Central memory CD8-positive, alpha-beta T cell (primary cell): ENCODE measurements at regions not wholly inside any gene's neighbourhood (a gene's known extent, or its start where the extent isn't known, plus 50 kb on each side); places are given as distances from the start of the nearest gene placed in this dataset.
"Not testable (repeated sequence)": the region's sequence is repeated elsewhere in the genome, so short reads cannot be mapped to it uniquely, and the experiment has no call there.

ENCODE experiments used
- ATAC-seq: fragments of 150-1000 bp; cut with Tn5 transposase; replicated peaks from 2 replicates; pipeline ENCODE4 v1.10.0; 2022; ENCODE audit warnings: mild to moderate bottlenecking, moderate FRiP score, moderate number of reproducible peaks; ENCODE audit not compliant: poor library complexity, severe bottlenecking; ENCODE audit errors: extremely low read depth
- DNase-seq, 2 donors: peaks; one replicate each; pipeline ENCODE4 v3.0.0; 2021; ENCODE audit warnings: low spot score in 2 of 2
- H3K27ac Mint-ChIP-seq: one replicate; pipeline ENCODE4 v1.8.0; 2022; ENCODE audit warnings: low read depth, mild to moderate bottlenecking, moderate library complexity, mixed read lengths
- H3K27me3 Mint-ChIP-seq: one replicate; pipeline ENCODE4 v1.8.0; 2022; ENCODE audit warnings: mixed read lengths
- H3K36me3 Mint-ChIP-seq: one replicate; pipeline ENCODE4 v1.8.0; 2022; ENCODE audit warnings: mild to moderate bottlenecking, moderate library complexity, mixed read lengths; ENCODE audit not compliant: insufficient read depth
- H3K4me1 Mint-ChIP-seq: one replicate; pipeline ENCODE4 v1.8.0; 2022; ENCODE audit warnings: mixed read lengths
- H3K4me3 Mint-ChIP-seq: one replicate; pipeline ENCODE4 v1.8.0; 2022; ENCODE audit warnings: mild to moderate bottlenecking, moderate library complexity, mixed read lengths
- H3K9me3 Mint-ChIP-seq: one replicate; pipeline ENCODE4 v1.8.0; 2022; ENCODE audit warnings: mixed read lengths

DNA sequence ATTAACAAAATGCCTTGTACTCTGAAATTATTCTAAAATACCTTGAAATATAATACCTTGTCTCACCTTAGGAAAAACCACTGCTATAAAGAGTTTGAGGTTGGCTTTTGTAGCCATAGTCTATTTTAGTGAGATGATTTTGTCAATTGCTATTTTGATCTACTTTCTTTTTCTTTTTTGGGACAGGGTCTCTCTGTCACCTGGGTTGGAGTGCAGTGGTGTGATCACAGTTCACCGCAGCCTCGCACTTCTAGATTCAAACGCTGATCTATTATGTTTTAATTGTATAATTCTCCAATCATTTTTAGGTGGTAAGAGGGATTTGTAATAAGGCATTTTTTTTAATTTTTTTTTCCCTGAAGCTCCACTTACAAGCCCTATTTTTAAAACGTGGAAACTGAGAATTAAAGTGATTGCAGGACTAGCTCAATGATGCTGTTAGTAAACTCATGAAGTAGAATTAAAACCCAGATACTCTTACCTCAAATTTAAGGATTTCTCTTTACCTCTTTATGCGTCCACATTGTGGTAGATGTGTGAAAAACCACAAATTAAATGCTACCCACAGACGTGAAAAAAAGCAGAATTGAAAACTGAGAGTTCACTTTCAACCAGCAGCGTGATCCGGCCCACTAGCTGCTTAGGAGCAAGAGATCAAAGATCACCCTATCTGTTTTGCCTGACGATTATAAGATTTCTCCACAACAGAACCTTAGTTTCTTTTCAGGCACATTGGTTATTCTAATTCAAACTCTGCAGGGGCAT lies 384.2 kb downstream of the CGGBP1 start:
- ATAC-seq (no peak), DNase-seq (no peak)
- no peaks in the 10 kb centered on the region for H3K27me3 Mint-ChIP-seq
- H3K27ac Mint-ChIP-seq, result no peak overlapping the region
- no peaks in the 10 kb centered on the region for H3K4me1 Mint-ChIP-seq
- H3K4me3 Mint-ChIP-seq, result no peak overlapping the region
- peaks cover 5% of the 10 kb centered on the region for H3K9me3 Mint-ChIP-seq
- no peaks in the 10 kb centered on the region for H3K36me3 Mint-ChIP-seq

DNA sequence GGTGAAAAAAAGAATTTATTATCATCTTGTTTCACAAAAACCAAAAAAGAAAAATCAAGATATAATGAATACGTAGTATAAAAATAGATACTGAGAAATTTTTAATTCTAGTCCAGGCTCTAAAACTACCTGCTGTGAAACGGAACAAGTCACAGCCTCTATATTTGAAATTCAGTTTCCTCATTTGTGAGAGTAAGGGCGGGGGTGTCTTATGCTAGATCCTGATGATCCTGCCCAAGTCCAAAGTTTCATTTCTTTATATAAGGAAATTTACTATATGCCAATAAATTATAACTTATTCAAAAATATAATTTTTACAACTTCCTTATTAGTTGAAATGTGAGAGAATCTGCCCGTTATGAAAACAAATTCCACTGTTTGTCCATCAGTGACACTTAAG lies 385.7 kb downstream of the CGGBP1 start:
- no peaks in the 10 kb centered on the region for H3K27me3 Mint-ChIP-seq
- H3K4me1 Mint-ChIP-seq, result no peaks in the 10 kb centered on the region
- ATAC-seq, result no peak
- no peak for DNase-seq
- H3K9me3 Mint-ChIP-seq, result peaks cover 5% of the 10 kb centered on the region
- H3K36me3 Mint-ChIP-seq, result no peaks in the 10 kb centered on the region
- H3K4me3 Mint-ChIP-seq, result no peak overlapping the region
- H3K27ac Mint-ChIP-seq, result no peak overlapping the region

DNA sequence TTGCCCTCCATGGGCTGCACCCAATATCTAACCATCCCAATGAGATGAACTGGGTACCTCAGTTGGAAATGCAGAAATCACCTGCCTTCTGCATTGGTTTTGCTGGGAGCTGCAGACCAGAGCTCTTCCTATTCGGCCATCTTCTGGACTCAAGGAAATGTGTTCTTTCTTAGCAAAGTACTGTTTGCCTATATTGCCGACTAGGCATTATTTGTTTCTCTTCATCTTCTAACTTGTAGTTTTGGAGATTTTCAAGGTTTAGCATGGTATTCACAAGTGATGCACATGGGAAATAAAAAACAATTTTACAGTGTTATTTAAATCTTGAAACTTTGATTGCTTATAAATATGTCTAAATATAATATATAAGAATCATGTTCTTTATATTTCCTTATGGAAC lies 377.8 kb upstream of the POU1F1 start:
- H3K4me3 Mint-ChIP-seq, result no peak overlapping the region
- H3K4me1 Mint-ChIP-seq, result no peaks in the 10 kb centered on the region
- no peak overlapping the region for H3K27ac Mint-ChIP-seq
- no peaks in the 10 kb centered on the region for H3K27me3 Mint-ChIP-seq
- H3K36me3 Mint-ChIP-seq, result peaks cover 1% of the 10 kb centered on the region
- DNase-seq (no peak), ATAC-seq (no peak)
- H3K9me3 Mint-ChIP-seq, result peaks cover under 1% of the 10 kb centered on the region

DNA sequence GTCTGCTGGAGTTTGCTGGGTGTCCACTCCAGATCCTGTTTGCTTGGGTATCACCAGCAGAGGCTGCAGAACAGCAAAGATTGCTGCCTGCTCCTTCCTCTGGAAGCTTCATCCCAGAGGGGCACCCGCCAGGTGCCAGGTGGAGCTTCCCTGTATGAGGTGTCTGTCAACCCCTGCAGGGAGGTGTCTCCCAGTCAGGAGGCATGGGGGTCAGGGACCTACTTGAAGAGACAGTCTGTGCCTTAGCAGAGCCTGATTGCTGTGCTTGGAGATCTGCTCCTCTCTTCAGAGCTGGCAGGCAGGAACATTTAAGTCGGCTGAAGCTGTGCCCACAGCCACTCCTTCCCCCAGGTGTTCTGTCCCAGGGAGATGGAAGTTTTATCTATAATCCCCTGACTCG lies 376.8 kb upstream of the POU1F1 start:
- DNase-seq, H3K27ac Mint-ChIP-seq, ATAC-seq, H3K4me1 Mint-ChIP-seq, H3K27me3 Mint-ChIP-seq, H3K36me3 Mint-ChIP-seq, H3K4me3 Mint-ChIP-seq, H3K9me3 Mint-ChIP-seq: not testable (repeated sequence)

DNA sequence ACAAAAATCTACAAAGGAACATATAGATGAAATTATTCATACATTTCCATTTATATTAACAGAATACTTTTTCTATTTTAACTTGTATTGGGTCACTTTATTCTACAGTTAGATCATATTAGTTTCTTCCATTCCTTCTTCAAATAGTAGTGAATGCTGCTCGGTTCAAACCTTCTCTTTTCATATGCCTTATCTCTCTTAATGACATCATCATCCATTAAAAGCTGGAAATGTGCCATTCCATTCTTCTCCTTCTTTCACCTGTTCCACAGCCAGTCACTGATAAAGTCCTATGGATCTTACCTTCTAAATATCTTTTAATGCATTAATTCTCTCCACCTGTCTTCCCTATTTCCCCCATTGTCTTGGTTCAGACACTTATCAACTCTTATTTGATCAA lies 358.0 kb upstream of the POU1F1 start:
- Mint-ChIP-seq H3K4me3 (no peak overlapping the region), H3K36me3 (no peaks in the 10 kb centered on the region), H3K27me3 (no peaks in the 10 kb centered on the region), H3K9me3 (peaks cover 16% of the 10 kb centered on the region), H3K27ac (no peak overlapping the region), H3K4me1 (no peaks in the 10 kb centered on the region)
- DNase-seq (no peak), ATAC-seq (no peak)

DNA sequence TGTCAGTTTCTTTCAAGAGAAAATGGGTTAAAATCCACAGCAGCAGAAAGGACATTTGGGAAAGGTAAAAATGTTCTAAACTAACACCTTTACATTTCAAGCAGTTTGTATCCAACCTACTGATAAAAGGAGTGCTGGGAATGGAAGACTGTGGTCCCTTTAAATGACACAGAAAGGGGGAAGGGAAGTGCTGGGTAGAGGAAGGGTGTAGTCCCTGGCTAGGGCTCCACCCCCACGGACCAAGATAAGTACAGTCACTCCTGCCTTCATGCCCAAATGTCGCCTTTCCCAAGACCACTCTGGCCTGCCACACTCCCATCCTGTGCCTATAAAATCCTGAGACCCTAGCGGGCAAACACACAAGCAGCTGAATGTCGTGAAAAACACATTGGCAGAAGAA lies 350.9 kb upstream of the POU1F1 start:
- H3K4me1 Mint-ChIP-seq, result no peaks in the 10 kb centered on the region
- no peak for DNase-seq
- no peak overlapping the region for H3K27ac Mint-ChIP-seq
- ATAC-seq, result no peak
- H3K36me3 Mint-ChIP-seq, result no peaks in the 10 kb centered on the region
- no peak overlapping the region for H3K4me3 Mint-ChIP-seq
- H3K9me3 Mint-ChIP-seq, result peaks cover 13% of the 10 kb centered on the region
- H3K27me3 Mint-ChIP-seq, result no peaks in the 10 kb centered on the region

DNA sequence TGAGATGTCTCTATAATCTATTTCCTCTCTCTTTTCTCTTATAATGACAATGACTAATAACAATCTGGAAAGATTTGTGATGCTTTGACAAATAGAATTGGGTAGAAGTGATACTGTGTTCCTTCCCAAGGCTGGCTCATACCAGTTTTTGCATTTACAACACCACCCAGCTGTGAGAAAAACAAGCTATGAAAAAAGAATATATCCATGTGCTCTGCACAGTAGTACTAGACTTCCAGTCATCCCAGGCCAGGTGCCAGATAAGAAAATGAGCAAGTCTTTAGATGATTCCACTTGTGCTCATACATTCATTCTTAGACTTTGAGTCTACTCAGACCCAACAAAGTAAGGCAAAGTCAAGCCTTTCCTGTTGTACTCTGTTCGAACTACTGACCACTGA lies 350.2 kb upstream of the POU1F1 start:
- Mint-ChIP-seq H3K4me3 (no peak overlapping the region), H3K27me3 (no peaks in the 10 kb centered on the region), H3K27ac (no peak overlapping the region), H3K9me3 (peaks cover 12% of the 10 kb centered on the region), H3K4me1 (no peaks in the 10 kb centered on the region), H3K36me3 (no peaks in the 10 kb centered on the region)
- DNase-seq (no peak), ATAC-seq (no peak)

DNA sequence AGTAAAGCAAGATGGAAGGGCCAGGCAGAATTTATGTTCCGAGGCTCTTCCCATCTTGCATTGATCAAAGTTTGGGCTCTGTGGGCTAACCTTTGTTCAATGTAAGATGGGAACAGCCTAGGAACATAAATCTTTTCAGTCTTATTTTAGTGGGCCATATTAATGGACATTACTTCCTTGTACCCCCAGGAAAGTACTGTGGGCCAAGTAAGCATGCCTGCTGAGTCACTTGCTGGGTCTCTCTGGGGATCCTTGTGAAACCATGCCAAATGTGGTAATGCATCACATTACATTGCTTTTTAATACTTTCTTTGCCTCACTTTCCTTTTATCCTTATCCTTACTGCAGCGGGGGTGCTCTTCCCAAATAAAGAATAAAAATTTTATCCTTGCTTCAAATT lies 349.5 kb upstream of the POU1F1 start:
- H3K4me1 Mint-ChIP-seq, result no peaks in the 10 kb centered on the region
- H3K4me3 Mint-ChIP-seq, result no peak overlapping the region
- no peaks in the 10 kb centered on the region for H3K36me3 Mint-ChIP-seq
- no peak for ATAC-seq
- no peaks in the 10 kb centered on the region for H3K27me3 Mint-ChIP-seq
- DNase-seq, result no peak
- peaks cover 6% of the 10 kb centered on the region for H3K9me3 Mint-ChIP-seq
- H3K27ac Mint-ChIP-seq, result no peak overlapping the region

DNA sequence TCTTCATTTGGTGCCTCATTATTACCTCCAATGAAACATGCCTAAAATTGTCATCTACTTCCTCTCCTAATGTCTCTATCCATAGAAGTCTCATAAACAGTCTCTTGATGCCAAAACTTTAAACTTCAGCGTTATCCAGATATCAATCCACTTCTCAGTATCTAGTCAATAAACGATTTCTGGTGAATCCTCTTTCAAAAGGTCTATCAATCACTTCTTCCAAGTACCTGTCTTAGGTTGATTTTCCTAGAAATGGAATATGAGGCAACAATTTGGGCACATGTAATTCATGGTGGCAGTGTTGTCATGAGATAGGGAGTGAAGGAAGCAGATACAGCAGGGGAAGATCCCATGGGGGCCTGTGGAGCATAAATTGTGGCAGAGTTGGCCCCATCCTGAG lies 348.5 kb upstream of the POU1F1 start:
- H3K9me3 Mint-ChIP-seq, result peaks cover 6% of the 10 kb centered on the region
- no peak overlapping the region for H3K27ac Mint-ChIP-seq
- no peaks in the 10 kb centered on the region for H3K36me3 Mint-ChIP-seq
- no peaks in the 10 kb centered on the region for H3K4me1 Mint-ChIP-seq
- H3K27me3 Mint-ChIP-seq, result no peaks in the 10 kb centered on the region
- no peak for ATAC-seq
- no peak overlapping the region for H3K4me3 Mint-ChIP-seq
- no peak for DNase-seq

DNA sequence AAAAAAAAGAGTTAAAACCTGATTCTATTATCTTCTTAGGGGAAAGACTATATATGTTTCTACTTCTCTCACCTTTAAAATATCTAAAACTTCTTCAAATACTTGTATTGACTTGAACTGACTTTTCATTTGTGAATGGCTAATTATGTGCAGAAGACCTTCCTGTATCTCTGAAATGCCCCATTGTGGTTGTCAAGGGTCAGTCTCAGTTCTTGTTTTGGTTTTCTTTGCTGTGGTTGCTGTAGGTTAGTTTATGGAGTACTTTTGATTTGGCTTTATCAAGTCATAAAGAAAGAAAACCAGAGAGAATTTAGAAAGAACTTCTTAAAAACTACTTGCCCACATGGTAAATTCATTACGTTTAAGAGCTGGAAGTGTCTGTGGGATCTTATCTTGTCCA lies 345.3 kb upstream of the POU1F1 start:
- Mint-ChIP-seq H3K4me3 (no peak overlapping the region), H3K27ac (no peak overlapping the region), H3K4me1 (no peaks in the 10 kb centered on the region), H3K27me3 (no peaks in the 10 kb centered on the region), H3K36me3 (no peaks in the 10 kb centered on the region), H3K9me3 (no peaks in the 10 kb centered on the region)
- ATAC-seq (no peak), DNase-seq (no peak)

DNA sequence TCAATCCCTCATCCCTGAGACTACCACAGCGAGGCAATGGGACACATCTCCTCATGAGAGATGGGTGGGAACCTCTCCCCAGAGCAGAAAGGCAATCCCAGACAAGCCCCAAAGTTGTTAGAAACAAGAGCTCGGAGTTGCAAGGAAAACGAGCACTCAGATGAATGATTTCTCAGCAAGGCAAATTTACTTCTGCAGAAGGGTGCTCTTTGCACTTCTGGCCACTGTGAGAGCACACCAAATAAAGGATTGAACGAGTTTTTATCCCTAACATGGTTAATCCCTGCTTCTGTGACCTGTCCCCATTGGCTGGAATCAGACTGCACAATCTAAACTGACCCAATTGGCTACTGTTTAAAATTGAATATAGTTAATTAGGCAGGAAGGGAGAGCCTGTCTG lies 339.1 kb upstream of the POU1F1 start:
- no peaks in the 10 kb centered on the region for H3K36me3 Mint-ChIP-seq
- no peak overlapping the region for H3K27ac Mint-ChIP-seq
- no peaks in the 10 kb centered on the region for H3K27me3 Mint-ChIP-seq
- DNase-seq (no peak), ATAC-seq (no peak)
- H3K9me3 Mint-ChIP-seq, result peaks cover 15% of the 10 kb centered on the region
- H3K4me1 Mint-ChIP-seq, result no peaks in the 10 kb centered on the region
- H3K4me3 Mint-ChIP-seq, result no peak overlapping the region

DNA sequence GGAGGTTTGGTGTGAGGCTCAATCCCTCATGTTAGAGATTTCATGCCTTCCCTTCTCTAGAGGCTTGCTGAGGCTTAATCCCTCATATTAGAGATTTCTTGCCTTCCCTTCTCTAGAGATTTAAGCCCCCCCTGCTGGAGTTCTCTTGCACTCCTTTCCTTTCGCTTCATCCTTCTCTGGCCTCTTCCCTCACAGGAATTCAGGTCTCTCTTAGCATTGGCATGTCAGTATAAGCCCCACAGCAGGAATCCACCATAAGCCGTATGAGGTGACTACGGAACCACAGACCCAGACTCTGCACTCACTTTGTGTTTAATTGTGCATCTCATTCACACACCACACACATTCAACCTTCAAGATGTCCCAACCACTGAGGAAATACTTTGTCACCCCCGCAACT lies 338.6 kb upstream of the POU1F1 start:
- Mint-ChIP-seq H3K36me3 (no peaks in the 10 kb centered on the region), H3K4me1 (no peaks in the 10 kb centered on the region), H3K27ac (no peak overlapping the region), H3K4me3 (no peak overlapping the region), H3K27me3 (no peaks in the 10 kb centered on the region), H3K9me3 (peaks cover 15% of the 10 kb centered on the region)
- no peak for ATAC-seq
- DNase-seq, result no peak

DNA sequence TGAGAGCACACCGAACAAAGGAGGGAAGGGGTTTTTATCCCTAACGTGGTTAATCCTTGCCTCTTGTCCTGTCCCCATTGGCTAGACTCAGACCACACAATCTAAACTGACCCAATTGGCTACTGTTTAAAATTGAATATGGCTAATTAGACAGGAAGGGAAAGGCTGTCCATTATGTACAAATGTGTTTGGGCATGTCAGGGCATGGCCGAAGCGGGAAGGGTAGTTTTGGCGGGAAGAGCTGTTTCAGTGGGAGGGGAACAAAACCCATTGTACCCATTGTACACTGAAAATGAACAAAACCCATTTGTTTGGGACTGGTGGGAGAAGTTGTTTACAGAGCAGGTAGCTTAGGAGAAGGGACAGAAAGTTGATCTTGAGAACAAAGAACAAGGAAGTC lies 330.9 kb upstream of the POU1F1 start:
- H3K27me3 Mint-ChIP-seq, result no peaks in the 10 kb centered on the region
- no peaks in the 10 kb centered on the region for H3K36me3 Mint-ChIP-seq
- no peak for DNase-seq
- no peaks in the 10 kb centered on the region for H3K4me1 Mint-ChIP-seq
- no peak overlapping the region for H3K27ac Mint-ChIP-seq
- H3K9me3 Mint-ChIP-seq, result peaks cover 11% of the 10 kb centered on the region
- no peak for ATAC-seq
- H3K4me3 Mint-ChIP-seq, result no peak overlapping the region

DNA sequence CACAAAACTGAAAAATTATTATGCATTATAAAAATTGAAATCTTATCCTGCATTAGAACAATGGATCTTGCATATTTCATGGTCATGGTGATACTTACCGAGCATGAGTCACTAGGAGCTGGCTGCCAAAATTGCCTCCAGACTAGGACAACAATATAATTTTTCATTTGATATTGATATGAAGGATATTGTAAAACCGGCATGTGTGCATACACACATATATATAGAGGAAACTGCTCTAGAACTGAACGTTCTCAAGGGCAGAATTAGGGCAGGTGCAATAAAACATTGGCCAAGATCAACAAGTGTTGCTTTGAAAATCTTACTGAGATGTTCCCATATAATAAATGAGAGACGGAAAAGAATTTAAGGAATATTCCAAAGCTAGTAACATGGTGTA lies 319.4 kb upstream of the POU1F1 start:
- ATAC-seq (no peak), DNase-seq (no peak)
- H3K36me3 Mint-ChIP-seq, result no peaks in the 10 kb centered on the region
- H3K27me3 Mint-ChIP-seq, result no peaks in the 10 kb centered on the region
- peaks cover 25% of the 10 kb centered on the region for H3K9me3 Mint-ChIP-seq
- no peak overlapping the region for H3K4me3 Mint-ChIP-seq
- no peak overlapping the region for H3K27ac Mint-ChIP-seq
- no peaks in the 10 kb centered on the region for H3K4me1 Mint-ChIP-seq
